Stimulated activated effector memory CD8-positive, alpha-beta T cell treated with anti-CD3 and anti-CD28 coated beads, Interleukin-12 subunit alpha, Interleukin-12 subunit beta, amount 100 ng/mL, for 72 hours (primary cell): ENCODE measurements at regions not wholly inside any gene's neighbourhood (a gene's known extent, or its start where the extent isn't known, plus 50 kb on each side); places are given as distances from the start of the nearest gene placed in this dataset.
"Not testable (repeated sequence)": the region's sequence is repeated elsewhere in the genome, so short reads cannot be mapped to it uniquely, and the experiment has no call there.

Source experiments
- ATAC-seq: fragments of 150-1000 bp; cut with Tn5 transposase; 2 replicates; pipeline ENCODE4 v1.10.0; 2021
- DNase-seq, 2 donors: peaks; one replicate each; pipeline ENCODE4 v3.0.0; 2021 to 2022; ENCODE audit warnings: low spot score in 2 of 2
- H3K27ac Mint-ChIP-seq: one replicate; pipeline ENCODE4 v1.8.0; 2022; ENCODE audit warnings: mild to moderate bottlenecking, mixed read lengths
- H3K36me3 Mint-ChIP-seq: one replicate; pipeline ENCODE4 v1.8.0; 2022; ENCODE audit warnings: mild to moderate bottlenecking, mixed read lengths
- H3K4me1 Mint-ChIP-seq: one replicate; pipeline ENCODE4 v1.8.0; 2022; ENCODE audit warnings: mixed read lengths
- H3K4me3 Mint-ChIP-seq: one replicate; pipeline ENCODE4 v1.8.0; 2022; ENCODE audit warnings: mild to moderate bottlenecking, mixed read lengths
- H3K9me3 Mint-ChIP-seq: one replicate; pipeline ENCODE4 v1.8.0; 2022; ENCODE audit warnings: mixed read lengths

- Mint-ChIP-seq H3K9me3 (peaks cover 12% of the 10 kb centered on the region), H3K27ac (no peak overlapping the region), H3K4me3 (no peak overlapping the region), H3K36me3 (no peaks in the 10 kb centered on the region), H3K4me1 (no peaks in the 10 kb centered on the region)
- no peak for ATAC-seq
- no peak for DNase-seq
Measured at GRCh38 chr7:85306115-85306514, 119.3 kb upstream of the SEMA3D start.

GRCh38 chr7:85294176-85294575 is 107.3 kb upstream of the SEMA3D start:
- Mint-ChIP-seq H3K4me1 (no peaks in the 10 kb centered on the region), H3K9me3 (peaks cover 21% of the 10 kb centered on the region), H3K27ac (no peak overlapping the region), H3K4me3 (no peak overlapping the region), H3K36me3 (no peaks in the 10 kb centered on the region)
- ATAC-seq (no peak), DNase-seq (no peak)

- DNase-seq (no peak), ATAC-seq (no peak)
- H3K9me3 Mint-ChIP-seq: peaks cover 21% of the 10 kb centered on the region
- no peak overlapping the region for H3K4me3 Mint-ChIP-seq
- no peaks in the 10 kb centered on the region for H3K4me1 Mint-ChIP-seq
- no peaks in the 10 kb centered on the region for H3K36me3 Mint-ChIP-seq
- no peak overlapping the region for H3K27ac Mint-ChIP-seq
Measured at GRCh38 chr7:85292908-85293576, 106.2 kb upstream of the SEMA3D start.

- Mint-ChIP-seq H3K27ac (no peak overlapping the region), H3K4me3 (no peak overlapping the region), H3K9me3 (peaks cover 10% of the 10 kb centered on the region), H3K4me1 (no peaks in the 10 kb centered on the region), H3K36me3 (no peaks in the 10 kb centered on the region)
- ATAC-seq: no peak
- DNase-seq: no peak
Measured at GRCh38 chr7:85290269-85290668, 103.4 kb upstream of the SEMA3D start.

- no peak overlapping the region for H3K27ac Mint-ChIP-seq
- no peak for ATAC-seq
- peaks cover 7% of the 10 kb centered on the region for H3K9me3 Mint-ChIP-seq
- no peak for DNase-seq
- no peak overlapping the region for H3K4me3 Mint-ChIP-seq
- no peaks in the 10 kb centered on the region for H3K36me3 Mint-ChIP-seq
- H3K4me1 Mint-ChIP-seq: no peaks in the 10 kb centered on the region
Measured at GRCh38 chr7:85289279-85289678, 102.4 kb upstream of the SEMA3D start.

- DNase-seq (no peak), ATAC-seq (no peak)
- Mint-ChIP-seq H3K27ac (no peak overlapping the region), H3K36me3 (no peaks in the 10 kb centered on the region), H3K9me3 (peaks cover 7% of the 10 kb centered on the region), H3K4me3 (no peak overlapping the region), H3K4me1 (no peaks in the 10 kb centered on the region)
Measured at GRCh38 chr7:85287106-85287825, 100.4 kb upstream of the SEMA3D start.

- no peak for ATAC-seq
- H3K4me1 Mint-ChIP-seq: no peaks in the 10 kb centered on the region
- H3K36me3 Mint-ChIP-seq: no peaks in the 10 kb centered on the region
- peaks cover 4% of the 10 kb centered on the region for H3K9me3 Mint-ChIP-seq
- H3K4me3 Mint-ChIP-seq: no peak overlapping the region
- H3K27ac Mint-ChIP-seq: no peak overlapping the region
- DNase-seq: no peak
Measured at GRCh38 chr7:85286446-85286845, 99.6 kb upstream of the SEMA3D start.

GRCh38 chr7:85285527-85285926 is 98.7 kb upstream of the SEMA3D start:
- no peaks in the 10 kb centered on the region for H3K4me1 Mint-ChIP-seq
- no peak for DNase-seq
- peaks cover 4% of the 10 kb centered on the region for H3K9me3 Mint-ChIP-seq
- H3K27ac Mint-ChIP-seq: no peak overlapping the region
- no peaks in the 10 kb centered on the region for H3K36me3 Mint-ChIP-seq
- no peak overlapping the region for H3K4me3 Mint-ChIP-seq
- ATAC-seq: no peak

GRCh38 chr7:85275204-85275603 is 88.3 kb upstream of the SEMA3D start:
- no peak for DNase-seq
- peaks cover 13% of the 10 kb centered on the region for H3K9me3 Mint-ChIP-seq
- no peak overlapping the region for H3K27ac Mint-ChIP-seq
- no peaks in the 10 kb centered on the region for H3K36me3 Mint-ChIP-seq
- H3K4me3 Mint-ChIP-seq: no peak overlapping the region
- ATAC-seq: no peak
- no peaks in the 10 kb centered on the region for H3K4me1 Mint-ChIP-seq

GRCh38 chr7:85274454-85274853 is 87.6 kb upstream of the SEMA3D start:
- Mint-ChIP-seq H3K27ac (no peak overlapping the region), H3K36me3 (no peaks in the 10 kb centered on the region), H3K4me1 (no peaks in the 10 kb centered on the region), H3K4me3 (no peak overlapping the region), H3K9me3 (peaks cover 13% of the 10 kb centered on the region)
- DNase-seq: no peak
- ATAC-seq: no peak

GRCh38 chr7:85262891-85263290 is 76.0 kb upstream of the SEMA3D start:
- Mint-ChIP-seq H3K4me1 (no peaks in the 10 kb centered on the region), H3K9me3 (peaks cover 37% of the 10 kb centered on the region), H3K36me3 (no peaks in the 10 kb centered on the region), H3K27ac (no peak overlapping the region), H3K4me3 (no peak overlapping the region)
- no peak for DNase-seq
- ATAC-seq: no peak

- peaks cover 35% of the 10 kb centered on the region for H3K9me3 Mint-ChIP-seq
Measured at GRCh38 chr7:85261336-85261735, 74.5 kb upstream of the SEMA3D start.

GRCh38 chr7:85249787-85250186 is 62.9 kb upstream of the SEMA3D start:
- peaks cover 11% of the 10 kb centered on the region for H3K9me3 Mint-ChIP-seq
- H3K36me3 Mint-ChIP-seq, H3K4me1 Mint-ChIP-seq, H3K4me3 Mint-ChIP-seq, ATAC-seq, H3K27ac Mint-ChIP-seq, DNase-seq: not testable (repeated sequence)

More at GRCh38 chr7:85261336-85261735, 74.5 kb upstream of the SEMA3D start:
- DNase-seq: no peak
- Mint-ChIP-seq H3K36me3 (no peaks in the 10 kb centered on the region), H3K4me1 (no peaks in the 10 kb centered on the region), H3K27ac (no peak overlapping the region), H3K4me3 (no peak overlapping the region)
- ATAC-seq: no peak

- no peak overlapping the region for H3K4me3 Mint-ChIP-seq
- no peak for DNase-seq
- no peaks in the 10 kb centered on the region for H3K4me1 Mint-ChIP-seq
- no peak overlapping the region for H3K27ac Mint-ChIP-seq
- H3K9me3 Mint-ChIP-seq: peaks cover 8% of the 10 kb centered on the region
- no peaks in the 10 kb centered on the region for H3K36me3 Mint-ChIP-seq
- no peak for ATAC-seq
Measured at GRCh38 chr7:85239109-85239508, 52.3 kb upstream of the SEMA3D start.

GRCh38 chr7:85237721-85238120 is 50.9 kb upstream of the SEMA3D start:
- ATAC-seq (no peak), DNase-seq (no peak)
- Mint-ChIP-seq H3K9me3 (peaks cover 7% of the 10 kb centered on the region), H3K4me1 (no peaks in the 10 kb centered on the region), H3K36me3 (no peaks in the 10 kb centered on the region), H3K27ac (no peak overlapping the region), H3K4me3 (no peak overlapping the region)
